GM18507 (cell line): ENCODE measurements at regions not wholly inside any gene's neighbourhood (a gene's known extent, or its start where the extent isn't known, plus 50 kb on each side); places are given as distances from the start of the nearest gene placed in this dataset.

ENCODE experiments used
- DNase-seq: peaks from one replicate; pipeline ENCODE4 v3.0.0; 2011; ENCODE audit warnings: low read depth; ENCODE audit not compliant: insufficient read length; ENCODE audit errors: extremely low spot score
- FAIRE-seq: peaks from 2 replicates; lab custom pipeline; 2011; peaks lifted over from hg19 to GRCh38; lab: Jason Lieb, UNC

- DNase-seq (no peak), FAIRE-seq (no peak)
Measured at GRCh38 chr13:61734683-61735082, 319.0 kb upstream of the PCDH20 start.

GRCh38 chr13:61728471-61728870 is 312.8 kb upstream of the PCDH20 start:
- FAIRE-seq (no peak), DNase-seq (no peak)

- no peak for FAIRE-seq
- no peak for DNase-seq
Measured at GRCh38 chr13:61727767-61728166, 312.1 kb upstream of the PCDH20 start.

- DNase-seq: no peak
- no peak for FAIRE-seq
Measured at GRCh38 chr13:61725806-61726205, 310.2 kb upstream of the PCDH20 start.

GRCh38 chr13:61722119-61722518 is 306.5 kb upstream of the PCDH20 start:
- no peak for FAIRE-seq
- DNase-seq: no peak

- no peak for FAIRE-seq
- DNase-seq: no peak
Measured at GRCh38 chr13:61712621-61713020, 297.0 kb upstream of the PCDH20 start.

GRCh38 chr13:61709258-61709657 is 293.6 kb upstream of the PCDH20 start:
- no peak for DNase-seq
- FAIRE-seq: no peak

GRCh38 chr13:61706899-61707298 is 291.2 kb upstream of the PCDH20 start:
- DNase-seq (no peak), FAIRE-seq (no peak)

GRCh38 chr13:61700620-61701019 is 285.0 kb upstream of the PCDH20 start:
- DNase-seq: no peak
- no peak for FAIRE-seq

GRCh38 chr13:61700181-61700580 is 284.5 kb upstream of the PCDH20 start:
- DNase-seq (no peak), FAIRE-seq (no peak)

- no peak for FAIRE-seq
- no peak for DNase-seq
Measured at GRCh38 chr13:61696676-61697075, 281.0 kb upstream of the PCDH20 start.

GRCh38 chr13:61695147-61695546 is 279.5 kb upstream of the PCDH20 start:
- DNase-seq (no peak), FAIRE-seq (no peak)

GRCh38 chr13:61692691-61693090 is 277.0 kb upstream of the PCDH20 start:
- FAIRE-seq: no peak
- DNase-seq: no peak

- DNase-seq (no peak), FAIRE-seq (no peak)
Measured at GRCh38 chr13:61685682-61686012, 270.0 kb upstream of the PCDH20 start.

GRCh38 chr13:61684976-61685681 is 269.5 kb upstream of the PCDH20 start:
- FAIRE-seq (no peak), DNase-seq (no peak)

- DNase-seq (no peak), FAIRE-seq (no peak)
Measured at GRCh38 chr13:61672756-61673155, 257.1 kb upstream of the PCDH20 start.

- no peak for FAIRE-seq
- DNase-seq: no peak
Measured at GRCh38 chr13:61670384-61671161, 254.9 kb upstream of the PCDH20 start.

GRCh38 chr13:61664801-61665705 is 249.4 kb upstream of the PCDH20 start:
- FAIRE-seq: no peak
- no peak for DNase-seq

GRCh38 chr13:61654481-61654880 is 238.8 kb upstream of the PCDH20 start:
- DNase-seq (no peak), FAIRE-seq (no peak)

- no peak for FAIRE-seq
- no peak for DNase-seq
Measured at GRCh38 chr13:61648547-61648946, 232.9 kb upstream of the PCDH20 start.
